ENCODE measurements at regions not wholly inside any gene's neighbourhood (a gene's known extent, or its start where the extent isn't known, plus 50 kb on each side); places are given as distances from the start of the nearest gene placed in this dataset.
"Not testable (repeated sequence)": the region's sequence is repeated elsewhere in the genome, so short reads cannot be mapped to it uniquely, and the experiment has no call there.

- DNase-seq (ENCODE audit: low spot score): no peak
Observed at GRCh38 chr6:4354181-4354580, 218.8 kb upstream of the ECI2 start.

GRCh38 chr6:4352731-4353130 lies 217.4 kb upstream of the ECI2 start:
- DNase-seq (ENCODE audit: low spot score): no peak

GRCh38 chr6:4352322-4352669 lies 216.9 kb upstream of the ECI2 start:
- no peak for DNase-seq (ENCODE audit: low spot score)

- peak; percentile 31 for DNase-seq (ENCODE audit: low spot score)
Observed at GRCh38 chr6:4351520-4352321, 216.3 kb upstream of the ECI2 start.

- peak; percentile 83 for DNase-seq (ENCODE audit: low spot score)
Observed at GRCh38 chr6:4350567-4351519, 215.5 kb upstream of the ECI2 start.

- no peak for DNase-seq (ENCODE audit: low spot score)
Observed at GRCh38 chr6:4349931-4350330, 214.6 kb upstream of the ECI2 start.

GRCh38 chr6:4349323-4349722 lies 213.9 kb upstream of the ECI2 start:
- DNase-seq (ENCODE audit: low spot score): no peak

GRCh38 chr6:4348462-4349112 lies 213.2 kb upstream of the ECI2 start:
- DNase-seq (ENCODE audit: low spot score): no peak

GRCh38 chr6:4347877-4348276 lies 212.5 kb upstream of the ECI2 start:
- DNase-seq (ENCODE audit: low spot score): no peak

GRCh38 chr6:4346659-4347333 lies 211.4 kb upstream of the ECI2 start:
- DNase-seq (ENCODE audit: low spot score): no peak

GRCh38 chr6:4345543-4345942 lies 210.2 kb upstream of the ECI2 start:
- no peak for DNase-seq (ENCODE audit: low spot score)

- DNase-seq (ENCODE audit: low spot score): no peak
Observed at GRCh38 chr6:4344317-4344899, 209.0 kb upstream of the ECI2 start.

- no peak for DNase-seq (ENCODE audit: low spot score)
Observed at GRCh38 chr6:4342407-4343137, 207.2 kb upstream of the ECI2 start.

GRCh38 chr6:4341078-4341797 lies 205.9 kb upstream of the ECI2 start:
- DNase-seq (ENCODE audit: low spot score): no peak

GRCh38 chr6:4340544-4340943 lies 205.2 kb upstream of the ECI2 start:
- no peak for DNase-seq (ENCODE audit: low spot score)

- no peak for DNase-seq (ENCODE audit: low spot score)
Observed at GRCh38 chr6:4338884-4339283, 203.5 kb upstream of the ECI2 start.

- no peak for DNase-seq (ENCODE audit: low spot score)
Observed at GRCh38 chr6:4336778-4337442, 201.5 kb upstream of the ECI2 start.

GRCh38 chr6:4336084-4336483 lies 200.7 kb upstream of the ECI2 start:
- no peak for DNase-seq (ENCODE audit: low spot score)

- DNase-seq (ENCODE audit: low spot score): not testable (repeated sequence)
Observed at GRCh38 chr6:4334158-4334740, 198.9 kb upstream of the ECI2 start.
